GM12878 (cell line): ENCODE measurements at regions not wholly inside any gene's neighbourhood (a gene's known extent, or its start where the extent isn't known, plus 50 kb on each side); places are given as distances from the start of the nearest gene placed in this dataset.

Experiments
- ATAC-seq: fragments of 200-7000 bp; cut with Tn5 transposase; 3 replicates; pipeline ENCODE4 v1.9.1; 2020; ENCODE audit warnings: mild to moderate bottlenecking, moderate library complexity
- BruUV-seq: library from RNA; stranded (reverse); fragments of 400-500 nt; replicated peaks from 2 replicates; lab custom pipeline; 2021; lab: Mats Ljungman, UMichigan
- CTCF ChIA-PET: fragments of 300-600 bp; sonication (Branson Sonifier 250); formaldehyde crosslinking; extraction: SDS; loops from one replicate; lab custom pipeline; 2021; ENCODE audit warnings: inconsistent platforms; lab: Yijun Ruan, JAX
- POLR2A ChIA-PET: fragments of 350-600 bp; formaldehyde crosslinking; extraction: SDS; loops from one replicate; lab custom pipeline; 2021; ENCODE audit warnings: inconsistent platforms; lab: Charles Lee
- RAD21 ChIA-PET: fragments of 300-600 bp; sonication (Branson Sonifier 250); formaldehyde crosslinking; loops from one replicate; lab custom pipeline; 2023; ENCODE audit warnings: antibody characterized with exemption; ENCODE audit not compliant: unreplicated experiment; lab: Charles Lee
- SMC1A ChIA-PET: fragments of 300-600 bp; sonication (Branson Sonifier 250); formaldehyde crosslinking; loops from one replicate; lab custom pipeline; 2023; ENCODE audit not compliant: unreplicated experiment, uncharacterized antibody; lab: Charles Lee
- DNase-seq: peaks from one replicate; pipeline ENCODE4 v3.0.0-alpha.2; 2011; ENCODE audit warnings: low read depth, low spot score
- FAIRE-seq: peaks from 3 replicates; lab custom pipeline; 2011; peaks lifted over from hg19 to GRCh38; lab: Jason Lieb, UNC
- H2AFZ ChIP-seq: 2 replicates; pipeline ENCODE4 v1.6.0; 2011; ENCODE audit warnings: low read depth, low read length, control low read depth; ENCODE audit not compliant: control insufficient read depth
- H3K27ac ChIP-seq: 2 replicates; pipeline ENCODE4 v1.5.1; 2011; ENCODE audit warnings: control low read depth; ENCODE audit not compliant: control insufficient read depth, insufficient read depth
- H3K27me3 ChIP-seq, 2 experiments: replicated peaks in 1 of 2; 2 replicates each; pipeline versions ENCODE4 v1.6.0 to v1.6.1; 2011; ENCODE audit warnings: low read length in 1 of 2; ENCODE audit not compliant: control insufficient read depth in 2 of 2, insufficient read depth in 2 of 2
- H3K36me3 ChIP-seq, 2 experiments: 2 replicates each; pipeline ENCODE4 v1.5.1; 2011; ENCODE audit warnings: low read length in 1 of 2; ENCODE audit not compliant: control insufficient read depth in 2 of 2, insufficient read depth in 2 of 2
- H3K4me1 ChIP-seq: 2 replicates; pipeline ENCODE4 v1.6.1; 2011; ENCODE audit warnings: mild to moderate bottlenecking, low read length, moderate library complexity, mixed read lengths; ENCODE audit not compliant: control insufficient read depth, insufficient read depth
- H3K4me2 ChIP-seq: 2 replicates; pipeline ENCODE4 v1.6.0; 2011; ENCODE audit warnings: control low read depth; ENCODE audit not compliant: control insufficient read depth, insufficient read depth
- H3K4me3 ChIP-seq: fragments of 200-600 bp; sonication (generic); 2 replicates; pipeline ENCODE4 v1.5.1; 2016
- H3K79me2 ChIP-seq: 2 replicates; pipeline ENCODE4 v1.6.0; 2011; ENCODE audit warnings: low read length; ENCODE audit not compliant: control insufficient read depth, insufficient read depth
- H3K9ac ChIP-seq: 2 replicates; pipeline ENCODE4 v1.8.0; 2011; ENCODE audit warnings: low read length, control low read depth, mixed read lengths; ENCODE audit not compliant: control insufficient read depth, insufficient read depth
- H3K9me3 ChIP-seq: replicated peaks from 3 replicates; pipeline ENCODE4 v1.5.1; 2011; ENCODE audit warnings: mild to moderate bottlenecking, low read length; ENCODE audit not compliant: control insufficient read depth, insufficient read depth
- H4K20me1 ChIP-seq: 2 replicates; pipeline ENCODE4 v1.6.0; 2011; ENCODE audit not compliant: control insufficient read depth, insufficient read depth
- ATF2 ChIP-seq: IDR thresholded peaks from 2 replicates; pipeline ENCODE4 v1.6.1; 2012; ENCODE audit warnings: low read length, inconsistent platforms
- ATF3 ChIP-seq: IDR thresholded peaks from 2 replicates; pipeline ENCODE4 v1.6.1; 2011; ENCODE audit warnings: low read depth, mild to moderate bottlenecking, low read length, moderate library complexity, borderline replicate concordance; ENCODE audit errors: extremely low read depth
- BHLHE40 ChIP-seq, 2 experiments: fragments of 450-650 bp in 1 of 2; IDR thresholded peaks; 2 replicates each; pipeline ENCODE4 v1.6.1; 2011 to 2017; ENCODE audit warnings: low read depth in 2 of 2, borderline replicate concordance in 1 of 2, improper control_type of control experiment in 1 of 2, low read length in 1 of 2, mild to moderate bottlenecking in 1 of 2
- ESRRA ChIP-seq: IDR thresholded peaks from 2 replicates; pipeline ENCODE4 v1.6.1; 2012; ENCODE audit warnings: mild to moderate bottlenecking, low read length, improper control_type of control experiment
- FOXM1 ChIP-seq: IDR thresholded peaks from 2 replicates; pipeline ENCODE4 v1.6.1; 2012; ENCODE audit warnings: low read depth, mild to moderate bottlenecking, inconsistent platforms, low read length, moderate library complexity
- IKZF1 ChIP-seq: fragments of 450-650 bp; conservative IDR thresholded peaks from 2 replicates; pipeline ENCODE4 v1.6.1; 2017; ENCODE audit warnings: antibody characterized with exemption, mild to moderate bottlenecking
- NFXL1 ChIP-seq: fragments of 450-650 bp; IDR thresholded peaks from 2 replicates; pipeline ENCODE4 v1.6.1; 2017; ENCODE audit warnings: antibody characterized with exemption, mild to moderate bottlenecking, borderline replicate concordance
- NR2C2 ChIP-seq: IDR thresholded peaks from 2 replicates; pipeline ENCODE4 v1.6.1; 2011; ENCODE audit warnings: borderline replicate concordance, low read depth; ENCODE audit not compliant: control insufficient read depth, insufficient read length
- NR2F1 ChIP-seq: fragments of 450-650 bp; conservative IDR thresholded peaks from 2 replicates; pipeline ENCODE4 v1.6.1; 2017; ENCODE audit warnings: mild to moderate bottlenecking
- POU2F2 ChIP-seq: IDR thresholded peaks from 3 replicates; pipeline ENCODE4 v1.6.1; 2011; ENCODE audit warnings: low read depth, mild to moderate bottlenecking, low read length, borderline replicate concordance
- SP1 ChIP-seq: IDR thresholded peaks from one replicate; pipeline ENCODE4 v1.6.1; 2011; ENCODE audit warnings: low read depth, low read length
- SREBF2 ChIP-seq: IDR thresholded peaks from 2 replicates; pipeline ENCODE4 v1.6.1; 2012; ENCODE audit warnings: mild to moderate bottlenecking, low read length
- STAT3 ChIP-seq: IDR thresholded peaks from 2 replicates; pipeline ENCODE4 v1.6.1; 2011; ENCODE audit warnings: low read depth, low read length, improper control_type of control experiment
- TCF12 ChIP-seq: IDR thresholded peaks from 2 replicates; pipeline ENCODE4 v1.6.1; 2011; ENCODE audit warnings: low read depth, mild to moderate bottlenecking, low read length
- WGBS: methylation state at CpG from one replicate; pipeline ENCODE4 v1.1.6; 2016; ENCODE audit warnings: low lambda C conversion rate; ENCODE audit not compliant: insufficient replicate concordance, insufficient coverage; ENCODE audit errors: missing lambda C conversion rate; 5-methylcytosine and 5-hydroxymethylcytosine counted together
- in situ Hi-C: fragments of 300-500 bp; cut with MboI; formaldehyde crosslinking; loops from 9 replicates; pipeline ENCODE4 v1.14.3; 2018; ENCODE audit warnings: mixed read lengths
- intact Hi-C: fragments of 100-400 bp; cut with micrococcal nuclease; formaldehyde crosslinking; loops from one replicate; pipeline ENCODE4 v1.14.2; 2022; ENCODE audit not compliant: unreplicated experiment
- TF ChIP-seq, protein P1 (sequence below): fragments of 450-650 bp; IDR thresholded peaks from 2 replicates; pipeline ENCODE4 v1.6.1; 2014; ENCODE audit warnings: mild to moderate bottlenecking

- no peak overlapping the region for H3K4me2 ChIP-seq
- no peaks in the 10 kb centered on the region for H3K79me2 ChIP-seq
- ATAC-seq = no peak
- RAD21 ChIA-PET = no interaction called here
- intact Hi-C loops = loop anchor here (10.0 kb wide), 1 partner anchor 62 kb away; no protein-coding TSS in a partner anchor
- no peak overlapping the region for H2AFZ ChIP-seq
- no peaks in the 10 kb centered on the region for H4K20me1 ChIP-seq
- DNase-seq = no peak
- H3K9me3 ChIP-seq = no peaks in the 10 kb centered on the region
- SMC1A ChIA-PET = interaction anchor here (0.8 kb wide), 1 partner anchor 19 kb away, joined by 3 read pairs; no protein-coding TSS in a partner anchor
- no peaks in the 10 kb centered on the region for H3K36me3 ChIP-seq
- H3K9ac ChIP-seq = no peak overlapping the region
- POLR2A ChIA-PET = interaction anchor here (0.6 kb wide), 1 partner anchor 14 kb away, joined by 3 read pairs; no protein-coding TSS in a partner anchor
- TF ChIP-seq ATF3 = no peak
- TF ChIP-seq STAT3 = no peak
- no peak for TF ChIP-seq SREBF2
- no peak for TF ChIP-seq NR2C2
- TF ChIP-seq IKZF1 = no peak
- no peak for TF ChIP-seq ESRRA
- no peak for TF ChIP-seq SP1
- TF ChIP-seq ATF2 = no peak
- TF ChIP-seq, protein P1, sequence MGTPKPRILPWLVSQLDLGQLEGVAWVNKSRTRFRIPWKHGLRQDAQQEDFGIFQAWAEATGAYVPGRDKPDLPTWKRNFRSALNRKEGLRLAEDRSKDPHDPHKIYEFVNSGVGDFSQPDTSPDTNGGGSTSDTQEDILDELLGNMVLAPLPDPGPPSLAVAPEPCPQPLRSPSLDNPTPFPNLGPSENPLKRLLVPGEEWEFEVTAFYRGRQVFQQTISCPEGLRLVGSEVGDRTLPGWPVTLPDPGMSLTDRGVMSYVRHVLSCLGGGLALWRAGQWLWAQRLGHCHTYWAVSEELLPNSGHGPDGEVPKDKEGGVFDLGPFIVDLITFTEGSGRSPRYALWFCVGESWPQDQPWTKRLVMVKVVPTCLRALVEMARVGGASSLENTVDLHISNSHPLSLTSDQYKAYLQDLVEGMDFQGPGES = no peak
- no peak for TF ChIP-seq NFXL1
- no peak for TF ChIP-seq BHLHE40 (IDR thresholded peaks at IDR 0.05; ENCODE audit: borderline replicate concordance in 1 of 2, low read depth in 2 of 2, low read length in 1 of 2)
- TF ChIP-seq FOXM1 = no peak
- TF ChIP-seq POU2F2 = no peak
- no peak for TF ChIP-seq NR2F1
- TF ChIP-seq TCF12 = no peak
- TF ChIP-seq, all 136 proteins: peak for 0
- Histone ChIP-seq H3K4me1 (no peaks in the 10 kb centered on the region), H3K27ac (no peak overlapping the region), H3K4me3 (no peak overlapping the region), H3K27me3 (no peaks in the 10 kb centered on the region)
- BruUV-seq = no TSS peak
- in situ Hi-C loops = no loop called here
- CTCF ChIA-PET = no interaction called here
- FAIRE-seq = no peak
- WGBS = 8% methylated on average over 6 of the region's 6 CpGs
These were observed 126.5 kb upstream of the ZEB1 start for GRCh38 chr10:31192475-31192874.
